Parathyroid adenoma (tissue), 2 donors: ENCODE measurements at regions not wholly inside any gene's neighbourhood (a gene's known extent, or its start where the extent isn't known, plus 50 kb on each side); places are given as distances from the start of the nearest gene placed in this dataset.

Experiments
- H2AFZ ChIP-seq: fragments of 300-600 bp; sonication (generic); one replicate; pipeline ENCODE4 v1.7.0; 2017; ENCODE audit warnings: antibody characterized with exemption, mild to moderate bottlenecking
- H3K27ac ChIP-seq: fragments of 300-600 bp; sonication (generic); one replicate; pipeline ENCODE4 v1.7.0; 2017
- H3K27me3 ChIP-seq: fragments of 300-600 bp; sonication (generic); one replicate; pipeline ENCODE4 v1.7.0; 2017; ENCODE audit warnings: low read length; ENCODE audit not compliant: control insufficient read depth, insufficient read depth
- H3K36me3 ChIP-seq: fragments of 300-600 bp; sonication (generic); one replicate; pipeline ENCODE4 v1.7.0; 2017; ENCODE audit warnings: low read length; ENCODE audit not compliant: control insufficient read depth, insufficient read depth
- H3K4me1 ChIP-seq: fragments of 300-600 bp; sonication (generic); one replicate; pipeline ENCODE4 v1.7.0; 2017; ENCODE audit warnings: control low read depth
- H3K4me2 ChIP-seq: fragments of 300-600 bp; sonication (generic); one replicate; pipeline ENCODE4 v1.7.0; 2017; ENCODE audit warnings: low read length
- H3K4me3 ChIP-seq: fragments of 300-600 bp; sonication (generic); one replicate; pipeline ENCODE4 v1.7.0; 2017; ENCODE audit warnings: low read depth, low read length
- H3K79me2 ChIP-seq: fragments of 300-600 bp; sonication (generic); one replicate; pipeline ENCODE4 v1.7.0; 2017; ENCODE audit warnings: control low read depth
- H3K9ac ChIP-seq: fragments of 300-600 bp; sonication (generic); one replicate; pipeline ENCODE4 v1.7.0; 2017; ENCODE audit warnings: mild to moderate bottlenecking
- H3K9me3 ChIP-seq: fragments of 300-600 bp; sonication (generic); one replicate; pipeline ENCODE4 v1.7.0; 2017; ENCODE audit warnings: low read length; ENCODE audit not compliant: control insufficient read depth
- CTCF ChIP-seq: fragments of 300-600 bp; sonication (generic); IDR thresholded peaks from one replicate; pipeline ENCODE4 v1.7.0; 2017; ENCODE audit warnings: antibody characterized with exemption, mild to moderate bottlenecking
- donor health status: primary hyperparathyroidism.

- no peak overlapping the region for H3K9ac ChIP-seq
- no peak overlapping the region for H3K27ac ChIP-seq
- H3K4me2 ChIP-seq: no peak overlapping the region
- H3K9me3 ChIP-seq: no peaks in the 10 kb centered on the region
- H3K36me3 ChIP-seq: no peaks in the 10 kb centered on the region
- no peak overlapping the region for H3K4me3 ChIP-seq
- no peak for TF ChIP-seq CTCF
- no peaks in the 10 kb centered on the region for H3K4me1 ChIP-seq
- no peaks in the 10 kb centered on the region for H3K27me3 ChIP-seq
- no peak overlapping the region for H2AFZ ChIP-seq
- no peaks in the 10 kb centered on the region for H3K79me2 ChIP-seq
Observed at GRCh38 chr3:110646055-110646454, 425.6 kb upstream of the NECTIN3 start.

GRCh38 chr3:110646496-110646895 lies 425.1 kb upstream of the NECTIN3 start:
- Histone ChIP-seq H3K4me1 (no peaks in the 10 kb centered on the region), H3K4me3 (no peak overlapping the region), H3K27me3 (no peaks in the 10 kb centered on the region), H3K27ac (no peak overlapping the region), H2AFZ (no peak overlapping the region), H3K4me2 (no peak overlapping the region), H3K9ac (no peak overlapping the region), H3K36me3 (no peaks in the 10 kb centered on the region), H3K79me2 (no peaks in the 10 kb centered on the region), H3K9me3 (no peaks in the 10 kb centered on the region)
- TF ChIP-seq CTCF: no peak

- H3K4me2 ChIP-seq: no peak overlapping the region
- H3K9ac ChIP-seq: no peak overlapping the region
- H3K4me1 ChIP-seq: no peaks in the 10 kb centered on the region
- TF ChIP-seq CTCF: no peak
- H3K27me3 ChIP-seq: no peaks in the 10 kb centered on the region
- H3K4me3 ChIP-seq: no peak overlapping the region
- H2AFZ ChIP-seq: no peak overlapping the region
- H3K9me3 ChIP-seq: no peaks in the 10 kb centered on the region
- no peaks in the 10 kb centered on the region for H3K79me2 ChIP-seq
- no peak overlapping the region for H3K27ac ChIP-seq
- no peaks in the 10 kb centered on the region for H3K36me3 ChIP-seq
Observed at GRCh38 chr3:110647586-110647985, 424.0 kb upstream of the NECTIN3 start.

- Histone ChIP-seq H3K4me3 (no peak overlapping the region), H3K27ac (no peak overlapping the region), H3K4me2 (no peak overlapping the region), H3K9ac (no peak overlapping the region), H3K27me3 (no peaks in the 10 kb centered on the region), H3K9me3 (no peaks in the 10 kb centered on the region), H3K79me2 (no peaks in the 10 kb centered on the region), H3K36me3 (no peaks in the 10 kb centered on the region), H3K4me1 (no peaks in the 10 kb centered on the region), H2AFZ (no peak overlapping the region)
- TF ChIP-seq CTCF: no peak
Observed at GRCh38 chr3:110650741-110651140, 420.9 kb upstream of the NECTIN3 start.

GRCh38 chr3:110654843-110655502 lies 416.6 kb upstream of the NECTIN3 start:
- Histone ChIP-seq H2AFZ (no peak overlapping the region), H3K4me3 (no peak overlapping the region), H3K9ac (no peak overlapping the region), H3K79me2 (no peaks in the 10 kb centered on the region), H3K4me1 (no peaks in the 10 kb centered on the region), H3K9me3 (no peaks in the 10 kb centered on the region), H3K4me2 (no peak overlapping the region), H3K27ac (no peak overlapping the region), H3K27me3 (no peaks in the 10 kb centered on the region), H3K36me3 (no peaks in the 10 kb centered on the region)
- no peak for TF ChIP-seq CTCF
